ENCODE measurements at regions not wholly inside any gene's neighbourhood (a gene's known extent, or its start where the extent isn't known, plus 50 kb on each side); places are given as distances from the start of the nearest gene placed in this dataset.

GRCh38 chr2:53067533-53067932 is 700.1 kb upstream of the CHAC2 start:
- Histone ChIP-seq H3K9me3 (ENCODE audit: low read depth, low read length, poor library complexity, severe bottlenecking) (no peaks in the 10 kb centered on the region), H3K36me3 (ENCODE audit: insufficient read depth, low read length, poor library complexity, severe bottlenecking) (no peaks in the 10 kb centered on the region), H3K27me3 (replicated peaks; ENCODE audit: insufficient read depth, low read depth, low read length, poor library complexity) (no peaks in the 10 kb centered on the region), H3K27ac (ENCODE audit: low read depth, low read length, poor library complexity, severe bottlenecking) (no peak overlapping the region), H3K4me3 (ENCODE audit: low read depth, low read length, poor library complexity, severe bottlenecking) (no peak overlapping the region), H3K4me1 (ENCODE audit: insufficient read depth, low read length, poor library complexity, severe bottlenecking) (no peaks in the 10 kb centered on the region)
- no TSS peak for BruUV-seq (replicated peaks)
- ChIA-PET POLR2A (ENCODE audit: low non-redundant PET) (no interaction called here), CTCF (no interaction called here)
- intact Hi-C loops (cut with micrococcal nuclease; ENCODE audit: unreplicated experiment): no loop called here
- DNase-seq (ENCODE audit: low spot score): no peak
- TF ChIP-seq EZH2 (IDR thresholded peaks at IDR 0.05; ENCODE audit: borderline replicate concordance, low read depth, low read length, poor library complexity, severe bottlenecking) (no peak), CTCF (conservative IDR thresholded peaks at IDR 0.05; ENCODE audit: low read depth, low read length) (no peak)

- TF ChIP-seq CTCF (conservative IDR thresholded peaks at IDR 0.05; ENCODE audit: low read depth, low read length) (no peak), EZH2 (IDR thresholded peaks at IDR 0.05; ENCODE audit: borderline replicate concordance, low read depth, low read length, poor library complexity, severe bottlenecking) (no peak)
- H3K27me3 ChIP-seq (replicated peaks; ENCODE audit: insufficient read depth, low read depth, low read length, poor library complexity): no peaks in the 10 kb centered on the region
- CTCF ChIA-PET: no interaction called here
Measured at GRCh38 chr2:53067056-53067455, 700.5 kb upstream of the CHAC2 start.

GRCh38 chr2:53064154-53064553 is 703.5 kb upstream of the CHAC2 start:
- ChIA-PET POLR2A (ENCODE audit: low non-redundant PET) (no interaction called here), CTCF (no interaction called here)
- Histone ChIP-seq H3K27ac (ENCODE audit: low read depth, low read length, poor library complexity, severe bottlenecking) (no peak overlapping the region), H3K9me3 (ENCODE audit: low read depth, low read length, poor library complexity, severe bottlenecking) (no peaks in the 10 kb centered on the region), H3K4me1 (ENCODE audit: insufficient read depth, low read length, poor library complexity, severe bottlenecking) (no peaks in the 10 kb centered on the region), H3K36me3 (ENCODE audit: insufficient read depth, low read length, poor library complexity, severe bottlenecking) (no peaks in the 10 kb centered on the region), H3K27me3 (replicated peaks; ENCODE audit: insufficient read depth, low read depth, low read length, poor library complexity) (no peaks in the 10 kb centered on the region), H3K4me3 (ENCODE audit: low read depth, low read length, poor library complexity, severe bottlenecking) (no peak overlapping the region)
- intact Hi-C loops (cut with micrococcal nuclease; ENCODE audit: unreplicated experiment): no loop called here
- DNase-seq (ENCODE audit: low spot score): no peak
- BruUV-seq (replicated peaks): no TSS peak
- no peak for TF ChIP-seq CTCF (conservative IDR thresholded peaks at IDR 0.05; ENCODE audit: low read depth, low read length)

More at GRCh38 chr2:53067056-53067455, 700.5 kb upstream of the CHAC2 start:
- Histone ChIP-seq H3K9me3 (ENCODE audit: low read depth, low read length, poor library complexity, severe bottlenecking) (no peaks in the 10 kb centered on the region), H3K36me3 (ENCODE audit: insufficient read depth, low read length, poor library complexity, severe bottlenecking) (no peaks in the 10 kb centered on the region), H3K4me1 (ENCODE audit: insufficient read depth, low read length, poor library complexity, severe bottlenecking) (no peaks in the 10 kb centered on the region), H3K27ac (ENCODE audit: low read depth, low read length, poor library complexity, severe bottlenecking) (no peak overlapping the region), H3K4me3 (ENCODE audit: low read depth, low read length, poor library complexity, severe bottlenecking) (no peak overlapping the region)
- intact Hi-C loops (cut with micrococcal nuclease; ENCODE audit: unreplicated experiment): no loop called here
- DNase-seq (ENCODE audit: low spot score): no peak
- POLR2A ChIA-PET (ENCODE audit: low non-redundant PET): no interaction called here
- no TSS peak for BruUV-seq (replicated peaks)
